ENCODE measurements at regions not wholly inside any gene's neighbourhood (a gene's known extent, or its start where the extent isn't known, plus 50 kb on each side); places are given as distances from the start of the nearest gene placed in this dataset.

GRCh38 chr6:167506443-167507301 is 181.8 kb downstream of the TTLL2 start (continued):
- TF ChIP-seq ZNF691 (CRISPR knock-in tag; IDR thresholded peaks at IDR 0.05; ENCODE audit: borderline replicate concordance, low read depth): no peak; the same call in 1 of the 2 replicates
- peak; percentile 50; the same call in 1 of the 2 replicates for TF ChIP-seq ZFX (CRISPR knock-in tag; IDR thresholded peaks at IDR 0.05; ENCODE audit: low read depth)
- no peak for TF ChIP-seq SMC3 (IDR thresholded peaks at IDR 0.05; ENCODE audit: low read length)
- TF ChIP-seq BCLAF1 (IDR thresholded peaks at IDR 0.05): no peak
- TF ChIP-seq, protein P1, sequence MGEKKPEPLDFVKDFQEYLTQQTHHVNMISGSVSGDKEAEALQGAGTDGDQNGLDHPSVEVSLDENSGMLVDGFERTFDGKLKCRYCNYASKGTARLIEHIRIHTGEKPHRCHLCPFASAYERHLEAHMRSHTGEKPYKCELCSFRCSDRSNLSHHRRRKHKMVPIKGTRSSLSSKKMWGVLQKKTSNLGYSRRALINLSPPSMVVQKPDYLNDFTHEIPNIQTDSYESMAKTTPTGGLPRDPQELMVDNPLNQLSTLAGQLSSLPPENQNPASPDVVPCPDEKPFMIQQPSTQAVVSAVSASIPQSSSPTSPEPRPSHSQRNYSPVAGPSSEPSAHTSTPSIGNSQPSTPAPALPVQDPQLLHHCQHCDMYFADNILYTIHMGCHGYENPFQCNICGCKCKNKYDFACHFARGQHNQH (CRISPR knock-in tag; IDR thresholded peaks at IDR 0.05): peak; percentile 88; the same call in 1 of the 2 replicates
- TF ChIP-seq AHR (CRISPR knock-in tag; IDR thresholded peaks at IDR 0.05): 0 out of 2 replicates have a peak, but pooled peaks have one; percentile 15
- TF ChIP-seq NCOR1 (IDR thresholded peaks at IDR 0.05; ENCODE audit: borderline replicate concordance, low read length): peak; percentile 69
- no peak for TF ChIP-seq FOXA1 (IDR thresholded peaks at IDR 0.05)
- no peak for TF ChIP-seq FOXA1 (CRISPR knock-in tag; IDR thresholded peaks at IDR 0.05)
- no peak for TF ChIP-seq ETV6 (CRISPR knock-in tag; conservative IDR thresholded peaks at IDR 0.05)
- TF ChIP-seq GTF3A (CRISPR knock-in tag; conservative IDR thresholded peaks at IDR 0.05): no peak
- peak; percentile 88 for TF ChIP-seq ZBTB7B (CRISPR knock-in tag; IDR thresholded peaks at IDR 0.05)
- TF ChIP-seq FOXC1 (CRISPR knock-in tag; IDR thresholded peaks at IDR 0.05; ENCODE audit: borderline replicate concordance): peak; percentile 77; the same call in 1 of the 2 replicates
- no peak for TF ChIP-seq TSC22D2 (CRISPR knock-in tag; IDR thresholded peaks at IDR 0.05; ENCODE audit: borderline replicate concordance)
- no peak for TF ChIP-seq MED13 (CRISPR knock-in tag; IDR thresholded peaks at IDR 0.05)
- peak; percentile 71; the same call in 1 of the 2 replicates for TF ChIP-seq ZNF501 (CRISPR knock-in tag; IDR thresholded peaks at IDR 0.05)
- no peak for TF ChIP-seq ZSCAN22 (CRISPR knock-in tag; IDR thresholded peaks at IDR 0.05)
- TF ChIP-seq ZNF329 (CRISPR knock-in tag; IDR thresholded peaks at IDR 0.05; ENCODE audit: low read depth): no peak
- TF ChIP-seq HDAC1 (CRISPR knock-in tag; IDR thresholded peaks at IDR 0.05): no peak; the same call in 1 of the 2 replicates
- no peak for TF ChIP-seq ZNF432 (CRISPR knock-in tag; IDR thresholded peaks at IDR 0.05; ENCODE audit: borderline replicate concordance)
- TF ChIP-seq, protein P2, sequence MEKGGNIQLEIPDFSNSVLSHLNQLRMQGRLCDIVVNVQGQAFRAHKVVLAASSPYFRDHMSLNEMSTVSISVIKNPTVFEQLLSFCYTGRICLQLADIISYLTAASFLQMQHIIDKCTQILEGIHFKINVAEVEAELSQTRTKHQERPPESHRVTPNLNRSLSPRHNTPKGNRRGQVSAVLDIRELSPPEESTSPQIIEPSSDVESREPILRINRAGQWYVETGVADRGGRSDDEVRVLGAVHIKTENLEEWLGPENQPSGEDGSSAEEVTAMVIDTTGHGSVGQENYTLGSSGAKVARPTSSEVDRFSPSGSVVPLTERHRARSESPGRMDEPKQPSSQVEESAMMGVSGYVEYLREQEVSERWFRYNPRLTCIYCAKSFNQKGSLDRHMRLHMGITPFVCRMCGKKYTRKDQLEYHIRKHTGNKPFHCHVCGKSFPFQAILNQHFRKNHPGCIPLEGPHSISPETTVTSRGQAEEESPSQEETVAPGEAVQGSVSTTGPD (CRISPR knock-in tag; IDR thresholded peaks at IDR 0.05): no peak
- no peak for TF ChIP-seq ZNF414 (CRISPR knock-in tag; IDR thresholded peaks at IDR 0.05)
